Body of pancreas (tissue), 4 donors: ENCODE measurements at regions not wholly inside any gene's neighbourhood (a gene's known extent, or its start where the extent isn't known, plus 50 kb on each side); places are given as distances from the start of the nearest gene placed in this dataset.

Experiments
- ATAC-seq: fragments of 150-250 bp; one replicate; pipeline ENCODE4 v1.9.1; 2016
- DNase-seq, 4 donors: peaks; one replicate each; pipeline ENCODE4 v3.0.0-alpha.2; 2019
- H3K27ac ChIP-seq, 4 donors: fragments of 200-600 bp; sonication (generic); 1 replicate in 3 of 4; 2 replicates in 1 of 4; pipeline versions ENCODE4 v1.5.1 to v1.6.1; 2016 to 2019; ENCODE audit warnings: mild to moderate bottlenecking in 1 of 4, mixed read lengths in 1 of 4, moderate library complexity in 1 of 4
- H3K27me3 ChIP-seq, 2 donors: fragments of 200-600 bp; sonication (generic); one replicate each; pipeline ENCODE4 v1.6.0; 2016; ENCODE audit warnings: mild to moderate bottlenecking in 1 of 2
- H3K36me3 ChIP-seq, 2 donors: fragments of 200-600 bp; sonication (generic); replicated peaks in 1 of 2; 2 replicates each; pipeline ENCODE4 v1.5.1; 2016; ENCODE audit warnings: low read depth in 2 of 2; ENCODE audit not compliant: insufficient read depth in 1 of 2
- H3K4me1 ChIP-seq: fragments of 200-600 bp; sonication (generic); one replicate; pipeline ENCODE4 v1.6.0; 2016
- H3K4me3 ChIP-seq, 2 donors: fragments of 200-600 bp; sonication (generic); 1 replicate in 1 of 2; 2 replicates in 1 of 2; pipeline ENCODE4 v1.5.1; 2016 to 2019
- H3K9me3 ChIP-seq, 3 donors: fragments of 200-600 bp; sonication (generic); 1 replicate in 2 of 3; 2 replicates in 1 of 3; pipeline ENCODE4 v1.5.1; 2016
- CTCF ChIP-seq, 7 experiments: fragments of 450-650 bp in 4 of 7; fragments of 200-600 bp in 3 of 7; sonication (generic) in 3 of 7; IDR thresholded peaks; one replicate each; pipeline ENCODE4 v1.5.1; 2016 to 2019; ENCODE audit warnings: antibody characterized with exemption in 7 of 7
- POLR2A ChIP-seq, 3 donors: fragments of 450-650 bp; IDR thresholded peaks; one replicate each; pipeline ENCODE4 v1.6.1; 2016; ENCODE audit warnings: antibody characterized with exemption in 3 of 3, mild to moderate bottlenecking in 2 of 3
- WGBS, 2 donors: methylation state at CpG; one replicate each; pipeline ENCODE4 v1.1.5; 2017; 5-methylcytosine and 5-hydroxymethylcytosine counted together
- intact Hi-C: fragments of 100-400 bp; cut with DNase I; formaldehyde crosslinking; loops from one replicate; pipeline ENCODE4 v1.15.1; 2023

- H3K9me3 ChIP-seq, result no peaks in the 10 kb centered on the region
- ATAC-seq (no peak), DNase-seq (no peak)
- no peaks in the 10 kb centered on the region for H3K27me3 ChIP-seq
- intact Hi-C loops, result loop anchor here (10.0 kb wide), 1 partner anchor 915 kb away; no protein-coding TSS in a partner anchor
- 33 to 34% methylated on average over 3 of the region's 3 CpGs for WGBS, 2 donors
- no peak overlapping the region for H3K4me3 ChIP-seq
- H3K4me1 ChIP-seq, result no peaks in the 10 kb centered on the region
- TF ChIP-seq CTCF (IDR thresholded peaks at IDR 0.05) (no peak), POLR2A (IDR thresholded peaks at IDR 0.05) (no peak)
- H3K27ac ChIP-seq, result no peak overlapping the region
- no peaks in the 10 kb centered on the region for H3K36me3 ChIP-seq
Observed at GRCh38 chr4:124330045-124330444, 382.5 kb downstream of the ANKRD50 start.

DNA sequence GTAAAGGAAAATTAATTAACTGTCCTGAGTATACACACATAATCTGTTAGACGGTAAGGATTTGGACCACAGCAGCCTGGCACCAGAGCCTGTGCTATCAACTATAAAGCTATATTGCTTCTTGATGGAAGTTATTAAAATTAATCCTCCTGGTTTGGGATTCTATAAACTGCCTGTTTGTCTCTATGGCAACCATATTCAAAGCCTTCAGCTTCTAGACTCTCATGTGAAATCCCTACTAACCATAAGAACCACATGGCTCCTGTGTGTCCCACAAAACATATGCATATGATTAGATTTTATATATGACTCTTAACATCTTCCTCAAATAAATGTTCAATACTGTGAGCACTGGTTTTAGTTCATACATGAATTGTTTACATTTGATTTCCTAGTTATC lies 380.8 kb downstream of the ANKRD50 start:
- ATAC-seq, result no peak
- Histone ChIP-seq H3K4me1 (no peaks in the 10 kb centered on the region), H3K27me3 (no peaks in the 10 kb centered on the region), H3K9me3 (no peaks in the 10 kb centered on the region), H3K36me3 (no peaks in the 10 kb centered on the region), H3K27ac (no peak overlapping the region), H3K4me3 (no peak overlapping the region)
- no peak for TF ChIP-seq POLR2A (IDR thresholded peaks at IDR 0.05)
- TF ChIP-seq CTCF (IDR thresholded peaks at IDR 0.05), result no peak
- DNase-seq, result no peak
- 84 to 87% methylated on average over 1 of the region's 1 CpG for WGBS, 2 donors
- intact Hi-C loops, result loop anchor here (10.0 kb wide), 1 partner anchor 913 kb away; no protein-coding TSS in a partner anchor

- Histone ChIP-seq H3K27me3 (no peaks in the 10 kb centered on the region), H3K27ac (no peak overlapping the region), H3K9me3 (no peaks in the 10 kb centered on the region), H3K4me1 (no peaks in the 10 kb centered on the region), H3K4me3 (no peak overlapping the region), H3K36me3 (no peaks in the 10 kb centered on the region)
- 49% methylated on average over 4 of the region's 4 CpGs for WGBS, 2 donors
- TF ChIP-seq CTCF (IDR thresholded peaks at IDR 0.05), result no peak
- no peak for TF ChIP-seq POLR2A (IDR thresholded peaks at IDR 0.05)
- intact Hi-C loops, result loop anchor here (10.0 kb wide), 1 partner anchor 911 kb away; no protein-coding TSS in a partner anchor
- DNase-seq (no peak), ATAC-seq (no peak)
Observed at GRCh38 chr4:124333466-124333865, 379.1 kb downstream of the ANKRD50 start.

DNA sequence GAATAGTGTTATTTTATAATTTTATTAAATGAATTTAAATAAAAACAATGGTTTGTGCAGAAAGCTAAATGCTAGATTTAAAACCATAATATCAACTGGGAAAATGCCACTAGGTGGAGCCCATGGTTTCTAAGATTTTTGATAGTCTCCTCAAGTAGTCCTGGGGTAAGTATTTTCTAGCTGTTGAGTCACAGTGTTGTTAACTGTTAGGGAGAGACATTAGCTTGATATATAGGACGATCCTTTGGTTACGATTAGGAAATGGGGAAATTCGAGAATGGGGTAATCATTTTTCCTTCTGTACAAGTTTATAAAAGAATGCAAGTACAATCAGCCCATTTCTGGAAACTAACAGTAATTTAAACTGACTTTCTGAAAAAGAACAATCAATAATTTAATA lies 378.4 kb downstream of the ANKRD50 start:
- 0% methylated on average over 3 of the region's 3 CpGs for WGBS, 2 donors
- Histone ChIP-seq H3K27me3 (no peaks in the 10 kb centered on the region), H3K4me3 (no peak overlapping the region), H3K4me1 (no peaks in the 10 kb centered on the region), H3K27ac (no peak overlapping the region), H3K9me3 (no peaks in the 10 kb centered on the region), H3K36me3 (no peaks in the 10 kb centered on the region)
- ATAC-seq (peak; percentile 48), DNase-seq (peak in 3 of 4 donors; percentile 35 to 53 (median 40))
- intact Hi-C loops, result loop anchor here (10.0 kb wide), 1 partner anchor 911 kb away; no protein-coding TSS in a partner anchor
- peak; percentile 22 to 68 (median 64) for TF ChIP-seq CTCF (IDR thresholded peaks at IDR 0.05)
- TF ChIP-seq POLR2A (IDR thresholded peaks at IDR 0.05), result no peak

DNA sequence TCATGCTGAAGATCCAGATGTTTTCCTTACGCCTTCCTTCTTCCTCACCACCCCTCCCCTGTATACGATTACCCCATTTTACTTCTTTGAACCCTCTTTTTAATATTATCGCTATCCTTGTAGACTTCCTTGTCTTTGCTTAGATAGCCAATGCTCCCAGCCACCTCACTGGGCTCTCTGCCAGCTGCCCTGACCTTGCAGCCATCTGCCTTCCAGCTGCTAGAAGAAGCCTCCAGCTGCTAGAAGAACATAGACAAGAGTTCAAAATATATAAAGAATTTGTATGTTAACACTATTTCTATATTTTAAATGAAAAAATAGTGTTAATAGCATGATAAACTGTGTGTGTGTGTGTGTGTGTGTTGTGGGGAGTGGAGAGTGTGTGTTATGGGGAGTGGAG lies 374.7 kb downstream of the ANKRD50 start:
- TF ChIP-seq POLR2A (IDR thresholded peaks at IDR 0.05) (no peak), CTCF (IDR thresholded peaks at IDR 0.05) (no peak)
- Histone ChIP-seq H3K27me3 (no peaks in the 10 kb centered on the region), H3K4me1 (no peaks in the 10 kb centered on the region), H3K4me3 (no peak overlapping the region), H3K9me3 (no peaks in the 10 kb centered on the region), H3K27ac (no peak overlapping the region), H3K36me3 (no peaks in the 10 kb centered on the region)
- ATAC-seq (no peak), DNase-seq (peak; percentile 34 to 65 (median 46))
- intact Hi-C loops, result loop anchor here (10.0 kb wide), 1 partner anchor 907 kb away; no protein-coding TSS in a partner anchor
- 41 to 52% methylated on average over 3 of the region's 3 CpGs for WGBS, 2 donors
